Brain microvascular endothelial cell (primary cell): ENCODE measurements at regions not wholly inside any gene's neighbourhood (a gene's known extent, or its start where the extent isn't known, plus 50 kb on each side); places are given as distances from the start of the nearest gene placed in this dataset.
"Not testable (repeated sequence)": the region's sequence is repeated elsewhere in the genome, so short reads cannot be mapped to it uniquely, and the experiment has no call there.

Experiments
- DNase-seq: peaks from one replicate; pipeline ENCODE4 v3.0.0-alpha.2; 2020
- H3K27ac ChIP-seq: fragments of 250-450 bp; sonication (Bioruptor Pico); 2 replicates; pipeline ENCODE4 v1.5.1; 2020; ENCODE audit warnings: mild to moderate bottlenecking, moderate library complexity
- H3K27me3 ChIP-seq: fragments of 250-450 bp; sonication (Bioruptor Pico); replicated peaks from 2 replicates; pipeline ENCODE4 v1.5.1; 2020; ENCODE audit warnings: mild to moderate bottlenecking
- H3K36me3 ChIP-seq: fragments of 250-450 bp; sonication (Bioruptor Pico); replicated peaks from 2 replicates; pipeline ENCODE4 v1.5.1; 2020; ENCODE audit warnings: mild to moderate bottlenecking
- H3K4me3 ChIP-seq: 2 replicates; pipeline ENCODE4 v1.5.1; 2011; ENCODE audit warnings: low read depth, mild to moderate bottlenecking, control low read depth, low read length, moderate library complexity
- CTCF ChIP-seq: IDR thresholded peaks from 2 replicates; pipeline ENCODE4 v1.5.1; 2011; ENCODE audit warnings: low read depth, mild to moderate bottlenecking, moderate library complexity, low read length, control low read depth, inconsistent platforms; ENCODE audit errors: missing control alignments
- in situ Hi-C: cut with HindIII; loops from 2 replicates; pipeline ENCODE4 v1.10.0; 2017; ENCODE audit warnings: low sequenced_read_pairs, low pct_ligation_motif_present

GRCh38 chr11:43177975-43178374 is 133.8 kb upstream of the API5 start:
- Histone ChIP-seq H3K36me3 (no peaks in the 10 kb centered on the region), H3K27ac (no peak overlapping the region), H3K4me3 (no peak overlapping the region), H3K27me3 (no peaks in the 10 kb centered on the region)
- in situ Hi-C loops = no loop called here
- TF ChIP-seq CTCF = no peak
- DNase-seq = no peak

GRCh38 chr11:43194459-43194858 is 117.3 kb upstream of the API5 start:
- H3K4me3 ChIP-seq, H3K27me3 ChIP-seq, DNase-seq, H3K27ac ChIP-seq, H3K36me3 ChIP-seq, in situ Hi-C loops: not testable (repeated sequence)

- Histone ChIP-seq H3K27me3 (no peaks in the 10 kb centered on the region), H3K4me3 (no peak overlapping the region), H3K36me3 (no peaks in the 10 kb centered on the region), H3K27ac (no peak overlapping the region)
- in situ Hi-C loops = no loop called here
- TF ChIP-seq CTCF = no peak
- no peak for DNase-seq
These were observed 114.4 kb upstream of the API5 start for GRCh38 chr11:43197379-43197778.

- TF ChIP-seq CTCF = no peak
- no peaks in the 10 kb centered on the region for H3K36me3 ChIP-seq
- no peak for DNase-seq
- H3K4me3 ChIP-seq = no peak overlapping the region
- no peaks in the 10 kb centered on the region for H3K27me3 ChIP-seq
- in situ Hi-C loops = no loop called here
- H3K27ac ChIP-seq = no peak overlapping the region
These were observed 111.8 kb upstream of the API5 start for GRCh38 chr11:43200031-43200430.

GRCh38 chr11:43212279-43212678 is 99.5 kb upstream of the API5 start:
- Histone ChIP-seq H3K36me3 (no peaks in the 10 kb centered on the region), H3K27me3 (no peaks in the 10 kb centered on the region), H3K27ac (no peak overlapping the region), H3K4me3 (no peak overlapping the region)
- TF ChIP-seq CTCF = no peak
- no peak for DNase-seq
- in situ Hi-C loops = no loop called here

GRCh38 chr11:43214471-43214870 is 97.3 kb upstream of the API5 start:
- TF ChIP-seq CTCF = no peak
- no peak overlapping the region for H3K4me3 ChIP-seq
- H3K36me3 ChIP-seq = no peaks in the 10 kb centered on the region
- no peaks in the 10 kb centered on the region for H3K27me3 ChIP-seq
- no peak for DNase-seq
- no peak overlapping the region for H3K27ac ChIP-seq
- in situ Hi-C loops = no loop called here
